A549 (cell line): ENCODE measurements at regions not wholly inside any gene's neighbourhood (a gene's known extent, or its start where the extent isn't known, plus 50 kb on each side); places are given as distances from the start of the nearest gene placed in this dataset.
"Not testable (repeated sequence)": the region's sequence is repeated elsewhere in the genome, so short reads cannot be mapped to it uniquely, and the experiment has no call there.

ENCODE experiments used
- ATAC-seq, 2 experiments: fragments of 200-7000 bp in 1 of 2; fragments of >200 bp in 1 of 2; cut with Nextera tagmentation in 1 of 2; cut with Tn5 transposase in 1 of 2; 3 replicates each; pipeline versions ENCODE4 v1.8.0 to v1.9.1; 2018 to 2020; ENCODE audit warnings: mild to moderate bottlenecking in 1 of 2, moderate library complexity in 1 of 2
- CTCF ChIA-PET: fragments of 300-600 bp; sonication (Branson Sonifier 250); formaldehyde crosslinking; extraction: SDS; loops from one replicate; lab custom pipeline; 2021; ENCODE audit warnings: antibody characterized with exemption, inconsistent platforms; lab: Yijun Ruan, JAX
- POLR2A ChIA-PET: fragments of 350-600 bp; formaldehyde crosslinking; extraction: SDS; loops from one replicate; lab custom pipeline; 2021; ENCODE audit warnings: antibody characterized with exemption, inconsistent platforms; lab: Yijun Ruan, JAX
- DNase-seq, 2 experiments: peaks; one replicate each; pipeline versions ENCODE4 v3.0.0 to v3.0.0-alpha.2; 2011 to 2016; ENCODE audit warnings: low read depth in 1 of 2, low spot score in 1 of 2
- FAIRE-seq: peaks from 2 replicates; lab custom pipeline; 2011; peaks lifted over from hg19 to GRCh38; lab: Jason Lieb, UNC
- H3K27ac ChIP-seq, 2 experiments: fragments of >200 bp; sonication (Bioruptor Twin); formaldehyde crosslinking; 3 replicates each; pipeline ENCODE4 v1.5.1; 2016 to 2017
- H3K4me1 ChIP-seq: fragments of >200 bp; sonication (Bioruptor Twin); formaldehyde crosslinking; 3 replicates; pipeline ENCODE4 v1.6.1; 2016
- H3K4me2 ChIP-seq: fragments of >200 bp; sonication (Bioruptor Twin); formaldehyde crosslinking; 3 replicates; pipeline ENCODE4 v1.6.1; 2016
- H3K4me3 ChIP-seq: fragments of >200 bp; sonication (Bioruptor Twin); formaldehyde crosslinking; 3 replicates; pipeline ENCODE4 v1.5.1; 2016
- H3K9me3 ChIP-seq: fragments of >200 bp; sonication (Bioruptor Twin); formaldehyde crosslinking; 3 replicates; pipeline ENCODE4 v1.6.1; 2016
- E2F6 ChIP-seq: IDR thresholded peaks from 2 replicates; pipeline ENCODE4 v1.6.1; 2012; ENCODE audit warnings: low read depth, borderline replicate concordance
- FOSB ChIP-seq: fragments of 250-450 bp; sonication (Bioruptor Pico); IDR thresholded peaks from 2 replicates; pipeline ENCODE4 v1.5.0; 2020; ENCODE audit warnings: mild to moderate bottlenecking, moderate library complexity
- FOSL2 ChIP-seq, 2 experiments: fragments of 450-650 bp in 1 of 2; fragments of >200 bp in 1 of 2; sonication (Bioruptor Twin) in 1 of 2; formaldehyde crosslinking; IDR thresholded peaks; 2 replicates each; pipeline versions ENCODE4 v1.5.0 to v1.6.1; 2016 to 2020; ENCODE audit warnings: mild to moderate bottlenecking in 1 of 2, moderate library complexity in 1 of 2
- FOXS1 ChIP-seq: fragments of 250-450 bp; sonication (Bioruptor Pico); IDR thresholded peaks from 2 replicates; pipeline ENCODE4 v1.5.0; 2020; ENCODE audit warnings: mild to moderate bottlenecking, moderate library complexity
- HDAC2 ChIP-seq: fragments of 200-600 bp; sonication (generic); IDR thresholded peaks from 2 replicates; pipeline ENCODE4 v1.6.1; 2016
- HES2 ChIP-seq: fragments of >200 bp; sonication (Bioruptor Twin); formaldehyde crosslinking; IDR thresholded peaks from 2 replicates; pipeline ENCODE4 v1.6.1; 2016
- HEYL ChIP-seq: fragments of 250-450 bp; sonication (Bioruptor Pico); IDR thresholded peaks from 2 replicates; pipeline ENCODE4 v1.8.0; 2021; ENCODE audit warnings: mild to moderate bottlenecking, moderate library complexity
- HMGXB4 ChIP-seq: fragments of 250-450 bp; sonication (Bioruptor Pico); IDR thresholded peaks from 2 replicates; pipeline ENCODE4 v1.5.0; 2021; ENCODE audit warnings: mild to moderate bottlenecking, moderate library complexity, borderline replicate concordance
- HOXA7 ChIP-seq: fragments of 250-450 bp; sonication (Bioruptor Pico); IDR thresholded peaks from 2 replicates; pipeline ENCODE4 v1.5.0; 2020; ENCODE audit warnings: mild to moderate bottlenecking, moderate library complexity
- HOXB13 ChIP-seq: fragments of 250-450 bp; sonication (Bioruptor Pico); IDR thresholded peaks from 2 replicates; pipeline ENCODE4 v1.5.0; 2020; ENCODE audit warnings: low read depth, mild to moderate bottlenecking, moderate library complexity
- HOXB5 ChIP-seq: fragments of 250-450 bp; sonication (Bioruptor Pico); IDR thresholded peaks from 2 replicates; pipeline ENCODE4 v1.5.0; 2020; ENCODE audit warnings: mild to moderate bottlenecking, moderate library complexity
- KDM5A ChIP-seq: fragments of 200-600 bp; sonication (generic); IDR thresholded peaks from 2 replicates; pipeline ENCODE4 v1.6.1; 2016; ENCODE audit warnings: antibody characterized with exemption, mild to moderate bottlenecking
- MAFK ChIP-seq: fragments of 450-650 bp; IDR thresholded peaks from 2 replicates; pipeline ENCODE4 v1.6.1; 2014; ENCODE audit not compliant: partially characterized antibody
- NFE2L2 ChIP-seq: fragments of 150-350 bp; conservative IDR thresholded peaks from 2 replicates; pipeline ENCODE4 v1.6.1; 2014; ENCODE audit warnings: low read length
- NR3C1 ChIP-seq: fragments of >200 bp; sonication (Bioruptor Twin); formaldehyde crosslinking; IDR thresholded peaks from 3 replicates; pipeline ENCODE4 v1.6.1; 2017
- POLR2A ChIP-seq: IDR thresholded peaks from 2 replicates; pipeline ENCODE4 v1.6.1; 2012; ENCODE audit warnings: mild to moderate bottlenecking, low read length
- RAD21 ChIP-seq, 2 experiments: fragments of >200 bp in 1 of 2; sonication (Bioruptor Twin) in 1 of 2; formaldehyde crosslinking in 1 of 2; IDR thresholded peaks in 1 of 2; conservative IDR thresholded peaks in 1 of 2; 2 replicates in 1 of 2; 3 replicates in 1 of 2; pipeline ENCODE4 v1.6.1; 2012 to 2018; ENCODE audit warnings: inconsistent platforms in 1 of 2
- REST ChIP-seq: fragments of 200-600 bp; sonication (generic); IDR thresholded peaks from 2 replicates; pipeline ENCODE4 v1.6.1; 2016; ENCODE audit warnings: antibody characterized with exemption, mild to moderate bottlenecking, moderate library complexity
- TP53 ChIP-seq: fragments of 250-450 bp; sonication (Bioruptor Pico); IDR thresholded peaks from 2 replicates; pipeline ENCODE4 v1.5.0; 2021; ENCODE audit warnings: mild to moderate bottlenecking, moderate library complexity
- ZFP36 ChIP-seq: fragments of 450-650 bp; IDR thresholded peaks from 2 replicates; pipeline ENCODE4 v1.6.1; 2014; ENCODE audit warnings: borderline replicate concordance; ENCODE audit not compliant: partially characterized antibody
- WGBS: methylation state at CpG from one replicate; pipeline ENCODE4 v1.1.6; 2017; ENCODE audit errors: missing lambda C conversion rate; 5-methylcytosine and 5-hydroxymethylcytosine counted together

GRCh38 chr12:63495974-63496373 is 172.3 kb downstream of the DPY19L2 start:
- Histone ChIP-seq H3K9me3 (no peaks in the 10 kb centered on the region), H3K4me3 (no peak overlapping the region), H3K4me2 (peak overlapping the region; percentile 12; the same call in 2 of the 3 replicates)
- POLR2A ChIA-PET = no interaction called here
- CTCF ChIA-PET = no interaction called here
- 30% methylated on average over 1 of the region's 1 CpG for WGBS
- DNase-seq = peak in 1 of 2 experiments; percentile 3
- TF ChIP-seq NR3C1 = no peak
- no peak for TF ChIP-seq HOXB5 (CRISPR knock-in tag)
- TF ChIP-seq HES2 = no peak
- TF ChIP-seq, all 56 proteins: peak for 0
- peaks cover 15% of the 10 kb centered on the region; the same call in 2 of the 3 replicates for H3K4me1 ChIP-seq
- no peak overlapping the region for H3K27ac ChIP-seq
- 0 out of 6 replicates have a peak, but pooled peaks of 1 of the 2 experiments have one; percentile 35 for ATAC-seq
- FAIRE-seq = no peak

GRCh38 chr12:63493357-63493756 is 174.9 kb downstream of the DPY19L2 start:
- H3K4me3 ChIP-seq, H3K4me2 ChIP-seq, POLR2A ChIA-PET, H3K9me3 ChIP-seq, CTCF ChIA-PET, FAIRE-seq, DNase-seq, ATAC-seq, H3K27ac ChIP-seq: not testable (repeated sequence)
- WGBS = 55% methylated on average over 4 of the region's 4 CpGs
- H3K4me1 ChIP-seq = peaks cover 15% of the 10 kb centered on the region; the same call in 2 of the 3 replicates

GRCh38 chr12:63480186-63480585 is 188.1 kb downstream of the DPY19L2 start:
- H3K27ac ChIP-seq = no peak overlapping the region
- DNase-seq (no peak), FAIRE-seq (no peak), ATAC-seq (no peak)
- ChIA-PET POLR2A (no interaction called here), CTCF (no interaction called here)
- no peaks in the 10 kb centered on the region for H3K9me3 ChIP-seq
- TF ChIP-seq HOXB5 (CRISPR knock-in tag) = no peak
- TF ChIP-seq NFE2L2 = no peak
- no peak for TF ChIP-seq ZFP36
- no peak for TF ChIP-seq KDM5A
- TF ChIP-seq HOXA7 = no peak
- TF ChIP-seq TP53 = no peak
- no peak for TF ChIP-seq HOXB13 (CRISPR knock-in tag)
- no peak for TF ChIP-seq HEYL (CRISPR knock-in tag)
- no peaks in the 10 kb centered on the region for H3K4me1 ChIP-seq
- H3K4me3 ChIP-seq = no peak overlapping the region
- no peak overlapping the region for H3K4me2 ChIP-seq
- WGBS = 55% methylated on average over 2 of the region's 2 CpGs

GRCh38 chr12:63470161-63470560 is 198.1 kb downstream of the DPY19L2 start:
- 43% methylated on average over 1 of the region's 1 CpG for WGBS
- CTCF ChIA-PET = no interaction called here
- no peak for ATAC-seq

GRCh38 chr12:63467951-63468350 is 200.3 kb downstream of the DPY19L2 start:
- no peak overlapping the region for H3K4me3 ChIP-seq
- POLR2A ChIA-PET = no interaction called here
- no peak overlapping the region for H3K27ac ChIP-seq
- FAIRE-seq (no peak), ATAC-seq (no peak), DNase-seq (no peak)
- no peaks in the 10 kb centered on the region for H3K4me1 ChIP-seq
- H3K9me3 ChIP-seq = no peaks in the 10 kb centered on the region
- WGBS = 15% methylated on average over 4 of the region's 4 CpGs
- H3K4me2 ChIP-seq = no peak overlapping the region
- CTCF ChIA-PET = no interaction called here
- TF ChIP-seq HMGXB4 (CRISPR knock-in tag) = no peak
- TF ChIP-seq NFE2L2 = no peak
- no peak for TF ChIP-seq E2F6
- no peak for TF ChIP-seq POLR2A
- TF ChIP-seq HDAC2 = no peak
- no peak for TF ChIP-seq FOSL2 (IDR thresholded peaks at IDR 0.05)
- TF ChIP-seq FOSL2 (CRISPR knock-in tag; IDR thresholded peaks at IDR 0.05) = no peak
- TF ChIP-seq HOXB5 (CRISPR knock-in tag) = no peak
- no peak for TF ChIP-seq HES2
- no peak for TF ChIP-seq FOXS1 (CRISPR knock-in tag)
- TF ChIP-seq RAD21 (conservative IDR thresholded peaks at IDR 0.05 in 1 of 2, IDR thresholded peaks at IDR 0.05 in 1 of 2) = no peak
- TF ChIP-seq MAFK = no peak
- no peak for TF ChIP-seq REST
- no peak for TF ChIP-seq FOSB
- TF ChIP-seq HOXB13 (CRISPR knock-in tag) = no peak

More at GRCh38 chr12:63470161-63470560, 198.1 kb downstream of the DPY19L2 start:
- DNase-seq = no peak
- Histone ChIP-seq H3K9me3 (no peaks in the 10 kb centered on the region), H3K4me2 (no peak overlapping the region), H3K4me1 (no peaks in the 10 kb centered on the region), H3K27ac (no peak overlapping the region)
- POLR2A ChIA-PET = no interaction called here
- TF ChIP-seq FOSL2 (IDR thresholded peaks at IDR 0.05) = no peak
- TF ChIP-seq FOSL2 (CRISPR knock-in tag; IDR thresholded peaks at IDR 0.05) = no peak
- TF ChIP-seq FOXS1 (CRISPR knock-in tag) = no peak
- TF ChIP-seq, all 56 proteins: peak for 0
- no peak for FAIRE-seq
- no peak overlapping the region for H3K4me3 ChIP-seq
